ENCODE measurements at regions not wholly inside any gene's neighbourhood (a gene's known extent, or its start where the extent isn't known, plus 50 kb on each side); places are given as distances from the start of the nearest gene placed in this dataset.

DNA sequence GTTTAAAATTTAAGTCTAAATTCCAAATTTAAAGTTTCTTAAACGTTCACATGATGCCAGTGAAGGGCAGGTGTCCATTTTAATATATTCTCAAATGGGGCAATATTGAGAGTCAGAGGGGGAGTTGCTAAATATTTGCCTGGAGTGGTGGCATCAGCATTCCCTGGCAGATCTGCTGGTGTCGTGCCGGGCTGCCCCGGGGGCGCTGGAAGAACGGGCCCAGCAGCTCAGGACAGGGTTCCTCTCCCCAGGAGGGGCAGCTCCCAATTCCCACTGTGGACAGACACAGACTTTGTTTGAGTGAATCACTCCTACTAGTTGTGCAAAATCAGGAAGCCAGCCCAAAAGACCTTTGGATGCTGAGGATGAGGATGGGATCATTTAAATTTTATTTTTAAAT is 468.7 kb upstream of the B3GAT1 start:
- no peak for TF ChIP-seq JUN (CRISPR knock-in tag; IDR thresholded peaks at IDR 0.05)
- no peak for TF ChIP-seq GTF2I (CRISPR knock-in tag; conservative IDR thresholded peaks at IDR 0.05)
- TF ChIP-seq, protein P1, sequence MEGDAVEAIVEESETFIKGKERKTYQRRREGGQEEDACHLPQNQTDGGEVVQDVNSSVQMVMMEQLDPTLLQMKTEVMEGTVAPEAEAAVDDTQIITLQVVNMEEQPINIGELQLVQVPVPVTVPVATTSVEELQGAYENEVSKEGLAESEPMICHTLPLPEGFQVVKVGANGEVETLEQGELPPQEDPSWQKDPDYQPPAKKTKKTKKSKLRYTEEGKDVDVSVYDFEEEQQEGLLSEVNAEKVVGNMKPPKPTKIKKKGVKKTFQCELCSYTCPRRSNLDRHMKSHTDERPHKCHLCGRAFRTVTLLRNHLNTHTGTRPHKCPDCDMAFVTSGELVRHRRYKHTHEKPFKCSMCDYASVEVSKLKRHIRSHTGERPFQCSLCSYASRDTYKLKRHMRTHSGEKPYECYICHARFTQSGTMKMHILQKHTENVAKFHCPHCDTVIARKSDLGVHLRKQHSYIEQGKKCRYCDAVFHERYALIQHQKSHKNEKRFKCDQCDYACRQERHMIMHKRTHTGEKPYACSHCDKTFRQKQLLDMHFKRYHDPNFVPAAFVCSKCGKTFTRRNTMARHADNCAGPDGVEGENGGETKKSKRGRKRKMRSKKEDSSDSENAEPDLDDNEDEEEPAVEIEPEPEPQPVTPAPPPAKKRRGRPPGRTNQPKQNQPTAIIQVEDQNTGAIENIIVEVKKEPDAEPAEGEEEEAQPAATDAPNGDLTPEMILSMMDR (IDR thresholded peaks at IDR 0.05) = no peak
- TF ChIP-seq, protein P2, sequence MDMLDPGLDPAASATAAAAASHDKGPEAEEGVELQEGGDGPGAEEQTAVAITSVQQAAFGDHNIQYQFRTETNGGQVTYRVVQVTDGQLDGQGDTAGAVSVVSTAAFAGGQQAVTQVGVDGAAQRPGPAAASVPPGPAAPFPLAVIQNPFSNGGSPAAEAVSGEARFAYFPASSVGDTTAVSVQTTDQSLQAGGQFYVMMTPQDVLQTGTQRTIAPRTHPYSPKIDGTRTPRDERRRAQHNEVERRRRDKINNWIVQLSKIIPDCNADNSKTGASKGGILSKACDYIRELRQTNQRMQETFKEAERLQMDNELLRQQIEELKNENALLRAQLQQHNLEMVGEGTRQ (CRISPR knock-in tag; IDR thresholded peaks at IDR 0.05) = no peak

Data from WTC11 (cell line).